ENCODE measurements at regions not wholly inside any gene's neighbourhood (a gene's known extent, or its start where the extent isn't known, plus 50 kb on each side); places are given as distances from the start of the nearest gene placed in this dataset.

DNA sequence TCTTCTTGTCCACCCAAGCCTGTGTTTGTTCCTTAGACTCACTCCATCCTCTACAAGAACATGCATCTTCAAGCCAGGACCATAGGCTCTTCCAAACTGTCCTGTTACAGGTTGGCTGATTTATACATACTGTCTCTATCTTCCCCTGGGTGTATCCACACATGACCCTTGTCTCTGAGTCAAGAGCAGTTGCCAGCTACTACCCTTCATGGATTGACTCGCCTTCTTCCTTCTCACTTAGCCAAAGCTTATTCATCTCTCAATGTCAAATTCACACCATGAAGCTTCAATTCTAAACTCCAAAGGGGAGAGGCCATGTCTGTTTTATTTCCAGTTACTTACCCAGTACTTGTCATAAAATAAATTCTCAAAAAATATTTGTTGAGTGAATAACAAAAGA, 64.1 kb upstream of the CACHD1 start:
- Histone ChIP-seq H3K18ac (ENCODE audit: low read depth, low read length) (no peak overlapping the region), H3K36me3 (ENCODE audit: control insufficient read depth, insufficient read depth, low read length) (no peaks in the 10 kb centered on the region), H2BK20ac (ENCODE audit: low read depth, low read length) (no peak overlapping the region), H4K8ac (ENCODE audit: low read depth in 2 of 2, low read length in 2 of 2) (no peak overlapping the region), H3K23ac (ENCODE audit: low read depth, low read length) (no peak overlapping the region), H3K4me3 (ENCODE audit: insufficient read depth, low read depth, low read length) (no peak overlapping the region), H3K27ac (ENCODE audit: insufficient read depth, low read length) (no peak overlapping the region), H2AFZ (replicated peaks; ENCODE audit: low read length, poor library complexity) (no peak overlapping the region), H2BK15ac (ENCODE audit: low read depth, low read length) (no peak overlapping the region), H2AK5ac (ENCODE audit: low read depth, low read length) (no peak overlapping the region), H3K4me1 (ENCODE audit: control insufficient read depth, insufficient read depth, low read length) (no peaks in the 10 kb centered on the region), H4K5ac (ENCODE audit: low read depth, low read length) (no peak overlapping the region), H3K9me1 (ENCODE audit: insufficient read depth, low read length) (no peaks in the 10 kb centered on the region), H4K91ac (ENCODE audit: insufficient read depth, low read depth, low read length) (no peak overlapping the region), H4K20me1 (ENCODE audit: insufficient read depth, low read length) (no peaks in the 10 kb centered on the region), H3K79me1 (ENCODE audit: low read depth in 1 of 2, low read length in 2 of 2) (no peaks in the 10 kb centered on the region), H3K4ac (ENCODE audit: low read depth, low read length) (no peak overlapping the region), H3K9me3 (ENCODE audit: control insufficient read depth, insufficient read depth, low read length) (no peaks in the 10 kb centered on the region), H3K27me3 (ENCODE audit: control insufficient read depth, insufficient read depth, low read length) (no peaks in the 10 kb centered on the region; the same call in 1 of the 2 replicates), H3K14ac (replicated peaks; ENCODE audit: low read depth, low read length) (no peak overlapping the region), H2BK5ac (ENCODE audit: low read depth, low read length, poor library complexity, severe bottlenecking) (no peak overlapping the region), H3K4me2 (ENCODE audit: low read depth, low read length) (no peak overlapping the region), H2AK9ac (replicated peaks; ENCODE audit: low read depth, low read length, poor library complexity) (no peak overlapping the region), H3K56ac (ENCODE audit: extremely low read depth, insufficient read depth, low read length) (no peak overlapping the region), H3K9ac (ENCODE audit: low read depth, low read length) (no peak overlapping the region), H2BK120ac (ENCODE audit: low read depth, low read length) (no peak overlapping the region)
- dilution Hi-C loops (cut with HindIII; ENCODE audit: low sequenced_read_pairs, unreplicated experiment), result no loop called here
- POLR2A ChIA-PET (ENCODE audit: unreplicated experiment), result no interaction called here
- DNase-seq, result no peak
- TF ChIP-seq FOS (IDR thresholded peaks at IDR 0.05; ENCODE audit: low read depth, low read length), result no peak
- no peak for TF ChIP-seq SMC3 (IDR thresholded peaks at IDR 0.05; ENCODE audit: low read depth, low read length)
- no peak for TF ChIP-seq POLR2A (IDR thresholded peaks at IDR 0.05; ENCODE audit: low read depth, low read length)
- TF ChIP-seq CEBPB (IDR thresholded peaks at IDR 0.05; ENCODE audit: low read depth, low read length), result no peak
- TF ChIP-seq CHD1 (IDR thresholded peaks at IDR 0.05; ENCODE audit: low read depth, low read length), result no peak
- TF ChIP-seq, protein P1, sequence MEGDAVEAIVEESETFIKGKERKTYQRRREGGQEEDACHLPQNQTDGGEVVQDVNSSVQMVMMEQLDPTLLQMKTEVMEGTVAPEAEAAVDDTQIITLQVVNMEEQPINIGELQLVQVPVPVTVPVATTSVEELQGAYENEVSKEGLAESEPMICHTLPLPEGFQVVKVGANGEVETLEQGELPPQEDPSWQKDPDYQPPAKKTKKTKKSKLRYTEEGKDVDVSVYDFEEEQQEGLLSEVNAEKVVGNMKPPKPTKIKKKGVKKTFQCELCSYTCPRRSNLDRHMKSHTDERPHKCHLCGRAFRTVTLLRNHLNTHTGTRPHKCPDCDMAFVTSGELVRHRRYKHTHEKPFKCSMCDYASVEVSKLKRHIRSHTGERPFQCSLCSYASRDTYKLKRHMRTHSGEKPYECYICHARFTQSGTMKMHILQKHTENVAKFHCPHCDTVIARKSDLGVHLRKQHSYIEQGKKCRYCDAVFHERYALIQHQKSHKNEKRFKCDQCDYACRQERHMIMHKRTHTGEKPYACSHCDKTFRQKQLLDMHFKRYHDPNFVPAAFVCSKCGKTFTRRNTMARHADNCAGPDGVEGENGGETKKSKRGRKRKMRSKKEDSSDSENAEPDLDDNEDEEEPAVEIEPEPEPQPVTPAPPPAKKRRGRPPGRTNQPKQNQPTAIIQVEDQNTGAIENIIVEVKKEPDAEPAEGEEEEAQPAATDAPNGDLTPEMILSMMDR (conservative IDR thresholded peaks at IDR 0.05; ENCODE audit: low read depth, low read length), result no peak
- no peak for TF ChIP-seq MAZ (IDR thresholded peaks at IDR 0.05; ENCODE audit: borderline replicate concordance, low read depth, low read length)
- TF ChIP-seq, protein P2, sequence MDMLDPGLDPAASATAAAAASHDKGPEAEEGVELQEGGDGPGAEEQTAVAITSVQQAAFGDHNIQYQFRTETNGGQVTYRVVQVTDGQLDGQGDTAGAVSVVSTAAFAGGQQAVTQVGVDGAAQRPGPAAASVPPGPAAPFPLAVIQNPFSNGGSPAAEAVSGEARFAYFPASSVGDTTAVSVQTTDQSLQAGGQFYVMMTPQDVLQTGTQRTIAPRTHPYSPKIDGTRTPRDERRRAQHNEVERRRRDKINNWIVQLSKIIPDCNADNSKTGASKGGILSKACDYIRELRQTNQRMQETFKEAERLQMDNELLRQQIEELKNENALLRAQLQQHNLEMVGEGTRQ (IDR thresholded peaks at IDR 0.05; ENCODE audit: low read depth, low read length), result no peak
- no peak for TF ChIP-seq RFX5 (IDR thresholded peaks at IDR 0.05; ENCODE audit: low read depth, low read length)
- no peak for TF ChIP-seq MAFK (IDR thresholded peaks at IDR 0.05; ENCODE audit: low read depth, low read length)
- no peak for TF ChIP-seq RAD21 (IDR thresholded peaks at IDR 0.05; ENCODE audit: low read length)
- no peak for TF ChIP-seq BHLHE40 (IDR thresholded peaks at IDR 0.05; ENCODE audit: low read depth, low read length)
- TF ChIP-seq MXI1 (IDR thresholded peaks at IDR 0.05; ENCODE audit: borderline replicate concordance, low read depth, low read length), result no peak
- no peak for TF ChIP-seq RCOR1 (IDR thresholded peaks at IDR 0.05; ENCODE audit: insufficient replicate concordance, low read length)
- TF ChIP-seq NFE2L2 (IDR thresholded peaks at IDR 0.05; ENCODE audit: low read depth, low read length), result no peak
- TF ChIP-seq, protein P3, sequence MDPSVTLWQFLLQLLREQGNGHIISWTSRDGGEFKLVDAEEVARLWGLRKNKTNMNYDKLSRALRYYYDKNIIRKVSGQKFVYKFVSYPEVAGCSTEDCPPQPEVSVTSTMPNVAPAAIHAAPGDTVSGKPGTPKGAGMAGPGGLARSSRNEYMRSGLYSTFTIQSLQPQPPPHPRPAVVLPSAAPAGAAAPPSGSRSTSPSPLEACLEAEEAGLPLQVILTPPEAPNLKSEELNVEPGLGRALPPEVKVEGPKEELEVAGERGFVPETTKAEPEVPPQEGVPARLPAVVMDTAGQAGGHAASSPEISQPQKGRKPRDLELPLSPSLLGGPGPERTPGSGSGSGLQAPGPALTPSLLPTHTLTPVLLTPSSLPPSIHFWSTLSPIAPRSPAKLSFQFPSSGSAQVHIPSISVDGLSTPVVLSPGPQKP (IDR thresholded peaks at IDR 0.05; ENCODE audit: borderline replicate concordance, low read depth, low read length), result no peak
- in situ Hi-C loops (cut with MboI; ENCODE audit: low sequenced_read_pairs), result no loop called here
- BruUV-seq (replicated peaks), result no TSS peak
- CTCF ChIA-PET, result no interaction called here
- no peak for ATAC-seq (ENCODE audit: low read depth)
- WGBS, 2 experiments (ENCODE audit: extremely low coverage in 2 of 2, insufficient read length in 1 of 2), result no CpG with 5 or more reads among the region's 1 CpG
- intact Hi-C loops (cut with micrococcal nuclease), result no loop called here
